Activated gamma-delta T cell treated with anti-CD3 and anti-CD28 coated beads, Interleukin-2, amount 50 U/mL, for 16 hours (primary cell): ENCODE measurements at regions not wholly inside any gene's neighbourhood (a gene's known extent, or its start where the extent isn't known, plus 50 kb on each side); places are given as distances from the start of the nearest gene placed in this dataset.

Experiments
- DNase-seq: peaks from one replicate; pipeline ENCODE4 v3.0.0-alpha.2; 2020; ENCODE audit warnings: low read depth

DNA sequence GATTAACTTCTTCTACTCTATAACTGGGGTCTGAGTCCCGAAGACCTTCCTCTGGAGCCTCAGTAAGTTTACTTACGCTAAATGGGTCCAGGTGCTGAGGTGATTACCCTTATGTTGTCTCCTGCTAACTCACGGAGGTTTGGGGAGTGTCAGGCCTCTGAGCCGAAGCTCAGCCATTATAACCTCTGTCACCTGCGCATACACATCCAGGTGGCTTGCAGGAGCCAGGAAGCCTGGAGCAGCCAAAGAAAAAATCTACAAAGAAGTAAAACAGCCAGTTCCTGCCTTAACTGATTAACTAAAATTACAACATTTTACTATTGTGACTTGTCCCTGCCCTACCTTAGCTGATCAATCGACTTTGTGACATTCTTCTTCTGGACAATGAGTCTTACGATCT is 350.7 kb downstream of the GLRX3 start:
- no peak for DNase-seq

DNA sequence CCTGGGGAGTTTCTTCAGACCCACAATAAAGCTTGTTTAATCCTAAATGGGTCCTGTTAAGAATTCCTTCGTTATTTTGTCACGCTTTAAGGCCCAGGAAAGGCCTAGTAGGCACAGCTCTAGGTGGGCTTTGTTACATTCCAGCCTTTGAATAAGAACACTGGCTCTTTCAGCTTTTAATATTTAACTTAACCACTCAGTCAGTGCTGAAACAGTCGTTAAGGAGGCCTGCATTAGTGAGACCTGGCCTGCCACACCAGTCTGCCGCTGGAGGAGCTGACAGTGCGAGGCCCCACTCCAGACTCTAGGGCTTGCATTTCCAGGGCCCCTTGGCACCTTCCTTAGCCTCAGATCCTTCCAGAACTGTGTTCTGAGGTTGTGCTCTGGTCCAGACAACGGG is 351.4 kb downstream of the GLRX3 start:
- no peak for DNase-seq

DNA sequence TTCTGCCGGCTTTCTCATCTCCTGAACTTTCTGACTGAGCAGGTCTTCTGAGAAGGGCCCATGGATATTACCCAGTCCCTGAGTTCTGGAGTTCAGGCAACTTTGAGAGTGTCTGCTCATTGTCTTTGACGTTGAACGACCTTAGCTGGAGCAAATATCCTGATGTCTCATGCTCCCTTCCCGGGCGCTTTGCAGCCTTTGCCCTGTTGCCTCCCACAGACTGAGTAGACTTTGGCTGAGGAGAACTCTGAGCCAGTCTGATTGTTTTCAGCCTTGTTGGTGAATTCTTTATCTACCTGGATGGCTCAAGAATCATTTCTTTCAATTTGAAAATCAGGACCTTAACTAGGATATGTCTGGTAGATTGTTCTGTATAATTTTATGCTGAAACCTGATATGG is 353.7 kb downstream of the GLRX3 start:
- no peak for DNase-seq

DNA sequence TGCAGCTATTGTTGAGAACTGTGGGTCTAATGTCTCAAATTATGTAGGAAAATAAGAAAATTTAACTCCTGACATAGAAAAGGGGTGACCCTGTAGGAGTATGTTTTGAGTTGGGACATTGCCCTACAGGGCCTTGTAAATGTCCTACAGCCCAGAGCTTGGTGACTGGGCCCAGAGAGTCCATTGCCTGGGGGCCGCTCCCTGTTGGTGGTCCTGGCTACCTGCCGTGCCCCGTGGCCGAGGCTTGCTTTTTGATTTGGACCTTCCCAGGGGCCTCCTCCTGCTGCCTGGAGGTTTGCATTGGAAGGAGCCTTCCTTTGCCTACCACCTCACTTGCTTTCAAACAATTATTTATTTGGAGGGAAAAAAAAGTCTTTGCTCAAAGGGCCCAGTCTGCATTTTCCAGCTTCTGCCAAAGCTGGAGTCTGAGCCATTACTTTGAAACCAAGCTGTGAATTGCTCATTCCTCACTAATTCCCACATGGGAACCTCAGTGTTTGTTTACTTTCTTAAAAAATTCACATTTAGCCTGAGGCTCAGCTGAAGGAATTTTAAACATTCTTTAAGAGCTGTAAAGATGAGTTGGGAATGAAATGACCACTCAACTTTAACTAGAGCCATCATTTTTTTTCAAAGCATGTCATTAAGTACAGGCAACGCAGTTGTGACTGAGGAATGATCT is 355.0 kb downstream of the GLRX3 start:
- no peak for DNase-seq

DNA sequence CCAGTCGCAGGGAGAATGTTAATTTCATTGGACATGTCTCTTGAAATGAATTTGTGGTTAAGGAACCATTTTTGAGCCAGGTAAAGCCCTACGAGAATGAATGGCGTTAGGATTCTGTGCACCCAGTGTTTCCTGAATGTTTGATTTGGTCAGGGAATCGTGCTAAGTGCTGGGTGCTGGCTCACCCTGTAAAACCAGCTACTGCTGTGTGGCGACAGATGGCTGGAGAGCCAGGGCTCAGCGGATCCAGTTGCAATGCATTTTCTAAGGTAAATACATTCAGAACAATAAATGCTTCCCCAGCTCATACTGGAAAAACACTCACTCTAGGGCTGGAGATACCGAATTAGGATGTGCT is 355.5 kb downstream of the GLRX3 start:
- no peak for DNase-seq

DNA sequence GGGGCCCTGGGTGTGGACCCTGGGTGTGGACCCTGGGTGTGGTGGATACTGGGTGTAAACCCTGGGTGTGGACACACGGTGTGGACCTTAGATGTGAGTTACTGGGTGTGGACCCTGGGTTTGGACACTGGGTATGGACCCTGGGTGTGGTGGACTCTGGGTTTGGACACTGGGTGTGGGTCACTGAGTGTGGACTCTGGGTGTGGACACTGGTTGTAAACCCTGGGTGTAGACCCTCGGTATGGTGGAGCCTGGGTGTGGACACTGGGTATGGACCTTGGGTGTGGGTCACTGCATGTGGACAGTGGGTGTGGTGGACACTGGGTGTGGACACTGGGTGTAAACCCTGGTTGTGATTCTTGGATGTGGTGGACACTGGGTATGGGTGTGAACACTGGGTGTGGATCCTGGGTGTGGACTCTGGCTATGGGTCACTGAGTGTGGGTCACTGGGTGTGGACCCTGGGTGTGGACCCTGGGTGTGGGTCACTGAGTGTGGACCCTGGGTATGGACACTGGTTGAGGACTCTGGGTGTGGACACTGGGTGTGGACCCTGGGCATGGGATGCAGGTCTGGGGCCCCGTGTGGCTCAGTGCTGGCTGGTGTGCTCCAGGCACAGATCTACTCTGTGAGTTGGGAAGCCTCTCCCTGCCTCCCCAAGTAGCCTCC is 356.2 kb downstream of the GLRX3 start:
- no peak for DNase-seq

DNA sequence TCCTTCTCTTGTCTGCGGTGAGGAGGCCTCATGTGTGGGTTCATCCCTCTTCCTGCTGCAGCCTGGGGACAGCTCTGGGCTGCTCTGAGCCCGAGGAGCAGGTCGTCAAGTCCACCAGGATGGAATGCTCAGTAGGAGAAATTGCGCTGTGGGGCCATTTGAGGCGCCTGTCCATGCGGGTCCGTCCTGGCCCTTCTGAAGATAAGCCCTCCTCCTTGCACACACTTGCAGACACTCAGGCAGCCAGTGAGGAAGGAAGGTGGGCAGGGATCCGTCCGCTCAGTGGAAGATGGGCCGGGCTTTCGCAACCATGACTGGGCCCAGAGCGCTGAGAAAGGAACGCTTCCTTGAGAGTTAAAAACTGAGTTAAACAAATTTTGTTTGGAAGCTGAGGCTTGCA is 356.8 kb downstream of the GLRX3 start:
- DNase-seq = no peak

DNA sequence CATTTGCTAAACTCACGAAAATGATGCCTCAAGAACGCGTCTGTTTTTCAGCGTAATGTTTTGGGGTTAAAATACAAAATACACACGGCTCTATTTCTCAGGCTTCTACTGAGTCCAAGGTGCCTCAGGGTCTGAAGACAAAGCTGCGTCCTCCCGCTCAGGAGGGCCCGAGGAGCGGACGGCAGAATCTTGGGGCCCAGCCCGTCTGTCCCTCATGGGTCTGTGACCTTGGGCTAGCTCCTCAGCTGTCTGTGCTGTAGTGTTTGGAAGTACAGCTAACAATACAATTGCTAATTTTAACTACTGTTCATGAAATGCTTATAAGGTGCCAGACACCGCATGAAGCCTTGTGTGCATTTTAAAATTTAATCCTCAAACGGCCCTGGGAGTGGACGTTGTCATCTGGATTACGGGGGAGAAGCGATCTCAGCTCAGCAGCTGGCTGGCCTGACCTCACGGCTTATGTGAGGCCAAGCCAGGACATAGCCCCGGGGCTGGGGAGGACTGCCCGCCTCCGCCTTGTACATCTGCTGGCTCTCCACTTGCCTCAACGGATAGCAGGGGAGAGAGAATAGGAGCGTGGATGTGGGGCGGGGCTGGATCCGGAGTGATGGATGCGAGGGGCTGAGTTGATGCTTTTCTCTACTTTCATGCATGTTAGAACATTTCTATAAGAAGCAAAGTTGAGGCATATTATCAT is 357.4 kb downstream of the GLRX3 start:
- no peak for DNase-seq

DNA sequence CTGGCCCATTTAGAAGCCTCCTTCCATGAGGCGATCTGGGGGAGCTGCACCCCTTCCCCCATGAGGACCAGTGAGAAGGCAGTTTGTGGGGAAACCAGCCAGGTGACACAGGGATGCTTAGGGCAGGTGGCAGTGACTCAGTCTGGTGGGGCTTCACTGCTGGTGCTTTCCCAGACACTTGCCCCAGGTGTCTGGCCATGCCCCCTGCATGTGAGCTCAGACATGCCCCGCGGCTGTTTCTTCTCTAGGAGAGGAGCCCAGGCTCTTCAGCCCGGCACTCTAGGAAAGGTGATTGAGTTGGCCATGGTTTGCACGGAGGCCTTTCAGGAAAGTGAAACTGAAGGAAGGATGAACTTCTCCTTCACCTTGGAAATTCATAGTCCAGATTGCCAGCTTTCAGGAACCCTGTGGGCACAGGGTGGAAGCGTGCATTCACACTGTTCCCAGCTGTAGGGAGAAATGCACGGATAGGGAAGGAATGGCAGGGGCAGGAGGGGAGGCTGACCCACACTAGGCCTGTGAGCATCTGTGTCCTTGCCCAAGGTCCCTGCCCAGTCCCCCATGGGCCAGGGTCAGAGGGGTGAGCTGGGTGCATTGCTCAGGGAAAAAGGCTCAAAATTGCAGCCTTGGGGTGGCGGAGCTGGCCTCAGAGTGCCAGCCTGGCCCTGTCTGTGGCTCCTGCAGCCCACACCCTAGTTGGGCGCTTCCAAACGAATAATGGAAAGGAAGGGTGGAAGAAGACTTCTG is 359.1 kb downstream of the GLRX3 start:
- no peak for DNase-seq

DNA sequence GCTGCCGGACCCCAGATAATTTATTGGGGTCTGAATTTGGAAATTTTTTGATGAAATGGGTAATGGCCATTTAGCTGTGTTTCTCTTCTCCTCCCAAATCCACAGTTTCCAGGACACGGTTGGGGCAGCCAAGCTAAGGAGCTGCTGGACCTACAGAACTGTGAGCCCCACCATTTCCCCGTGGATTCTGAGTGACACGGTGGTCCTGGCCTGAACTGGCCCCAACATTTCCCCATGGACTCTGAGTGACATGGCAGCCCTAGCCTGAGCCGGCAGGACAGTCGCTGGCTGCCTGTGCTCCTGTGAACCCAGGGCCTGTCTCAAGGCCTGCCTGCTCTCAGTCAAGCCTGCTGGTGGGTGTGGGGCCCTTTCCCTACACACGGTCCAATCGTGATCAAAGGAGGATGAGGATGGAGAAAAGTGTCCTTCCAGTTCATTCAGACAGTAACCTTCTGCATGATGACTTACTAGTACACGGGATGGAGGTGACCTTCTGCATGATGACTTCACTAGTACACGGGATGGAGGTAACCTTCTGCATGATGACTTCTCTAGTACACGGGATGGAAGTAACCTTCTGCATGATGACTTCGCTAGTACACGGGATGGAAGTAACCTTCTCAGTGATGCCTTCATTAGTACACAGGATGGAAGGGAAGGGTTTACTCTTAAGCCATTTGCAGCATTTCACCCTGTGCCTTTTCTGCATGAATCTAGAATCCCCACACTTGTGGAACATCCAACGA is 359.9 kb downstream of the GLRX3 start:
- no peak for DNase-seq

DNA sequence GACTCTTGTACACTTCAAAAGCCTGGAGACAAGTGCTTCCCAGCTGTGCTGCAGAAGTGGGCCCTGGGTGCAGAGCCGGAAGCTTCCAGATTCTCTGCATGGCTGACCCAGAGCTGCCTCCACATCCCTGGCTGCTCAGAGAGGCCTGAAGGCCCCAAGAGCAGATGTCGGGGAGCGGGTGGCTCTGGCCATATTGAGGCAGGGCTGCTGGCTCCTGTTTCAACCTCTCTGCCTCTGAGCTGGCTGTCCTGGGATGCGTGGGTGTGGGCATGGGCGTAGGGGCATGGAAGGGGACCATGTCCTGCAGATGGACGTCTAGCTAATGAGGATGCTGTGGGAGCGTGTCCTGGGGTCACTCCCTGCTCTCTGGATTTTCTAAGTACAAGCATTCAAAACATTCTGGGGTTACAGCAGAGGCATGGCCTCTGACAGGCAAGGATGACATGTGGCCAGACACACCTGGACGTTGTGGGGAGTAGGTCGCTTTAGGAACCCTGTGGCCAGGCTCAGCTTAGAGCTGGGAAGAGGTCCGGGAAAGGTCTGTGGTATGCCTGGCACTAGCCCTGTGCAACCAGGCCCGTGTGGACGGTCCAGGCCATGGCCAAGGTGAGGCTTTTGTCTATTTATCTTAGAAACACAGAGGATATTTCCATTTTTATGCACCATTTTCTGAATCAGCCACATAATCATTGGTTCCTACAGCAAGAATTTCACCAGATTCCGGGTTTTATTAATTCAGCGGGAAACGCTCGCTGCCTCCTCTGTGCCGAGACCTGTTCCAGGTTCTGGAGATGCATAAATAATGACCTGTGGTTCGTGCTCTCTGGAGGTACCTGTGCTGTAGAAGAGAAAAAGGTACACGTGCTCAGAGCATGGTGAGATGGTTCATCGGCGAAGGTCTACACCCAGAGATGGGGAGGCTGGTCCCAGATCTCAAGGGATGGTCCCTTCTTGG is 361.1 kb downstream of the GLRX3 start:
- no peak for DNase-seq

DNA sequence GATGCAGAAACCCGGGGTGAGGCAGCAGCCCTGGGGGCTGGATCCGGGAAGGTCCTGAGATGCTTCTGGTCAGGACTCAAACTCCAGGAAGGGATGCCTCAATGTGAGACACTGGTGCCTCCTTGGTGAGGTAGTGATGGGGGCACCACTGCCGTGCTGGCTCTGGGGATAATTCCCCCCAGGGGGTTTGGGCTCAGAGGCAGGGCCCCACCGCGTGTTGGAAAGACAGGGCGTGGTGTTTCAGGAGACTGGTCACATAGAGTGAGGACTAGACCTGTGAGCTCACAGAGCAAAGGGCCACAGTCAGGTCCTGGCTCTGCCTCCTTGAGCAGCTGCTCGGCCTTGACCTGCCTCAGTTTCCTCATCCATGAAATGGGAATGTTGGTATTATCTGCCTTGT is 361.9 kb downstream of the GLRX3 start:
- no peak for DNase-seq

DNA sequence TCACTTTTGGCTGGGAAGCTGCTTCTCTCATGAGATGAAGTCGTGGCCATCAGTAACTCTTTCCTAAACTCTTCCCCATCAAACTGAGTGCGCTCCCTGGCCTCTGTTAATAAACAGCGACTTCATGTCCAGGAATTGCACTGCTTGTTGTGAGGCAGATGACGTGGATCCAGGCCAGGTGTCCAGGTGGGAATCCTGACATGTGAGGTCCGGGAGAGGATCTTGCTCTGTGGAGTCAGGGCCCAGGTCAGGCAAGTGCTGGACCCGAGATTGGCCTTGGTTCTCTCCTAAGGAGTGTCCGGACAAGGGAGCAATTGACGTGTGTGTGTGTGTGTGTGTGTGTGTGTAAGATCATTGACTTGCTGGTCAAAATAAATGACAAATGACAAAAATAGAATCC is 362.7 kb downstream of the GLRX3 start:
- no peak for DNase-seq

DNA sequence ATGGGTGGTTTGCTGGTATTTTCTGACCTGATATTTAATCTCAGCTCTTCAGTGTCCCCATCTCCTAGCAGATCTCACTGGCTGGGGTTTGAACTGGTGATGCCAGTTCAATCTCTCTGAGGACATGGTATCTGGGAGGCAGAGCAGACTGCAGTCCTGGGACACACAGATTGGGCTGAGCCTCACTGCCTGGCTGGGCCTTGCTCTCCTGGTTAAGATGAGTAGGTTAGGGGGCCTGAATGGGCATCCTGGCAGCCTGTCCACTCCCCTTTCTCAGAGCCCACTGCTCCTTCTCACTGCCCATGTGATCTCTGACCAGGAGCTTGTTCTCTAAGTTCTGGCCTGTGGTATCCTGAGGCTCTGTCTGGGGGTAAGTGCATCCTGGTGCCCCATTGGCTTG is 363.4 kb downstream of the GLRX3 start:
- no peak for DNase-seq

DNA sequence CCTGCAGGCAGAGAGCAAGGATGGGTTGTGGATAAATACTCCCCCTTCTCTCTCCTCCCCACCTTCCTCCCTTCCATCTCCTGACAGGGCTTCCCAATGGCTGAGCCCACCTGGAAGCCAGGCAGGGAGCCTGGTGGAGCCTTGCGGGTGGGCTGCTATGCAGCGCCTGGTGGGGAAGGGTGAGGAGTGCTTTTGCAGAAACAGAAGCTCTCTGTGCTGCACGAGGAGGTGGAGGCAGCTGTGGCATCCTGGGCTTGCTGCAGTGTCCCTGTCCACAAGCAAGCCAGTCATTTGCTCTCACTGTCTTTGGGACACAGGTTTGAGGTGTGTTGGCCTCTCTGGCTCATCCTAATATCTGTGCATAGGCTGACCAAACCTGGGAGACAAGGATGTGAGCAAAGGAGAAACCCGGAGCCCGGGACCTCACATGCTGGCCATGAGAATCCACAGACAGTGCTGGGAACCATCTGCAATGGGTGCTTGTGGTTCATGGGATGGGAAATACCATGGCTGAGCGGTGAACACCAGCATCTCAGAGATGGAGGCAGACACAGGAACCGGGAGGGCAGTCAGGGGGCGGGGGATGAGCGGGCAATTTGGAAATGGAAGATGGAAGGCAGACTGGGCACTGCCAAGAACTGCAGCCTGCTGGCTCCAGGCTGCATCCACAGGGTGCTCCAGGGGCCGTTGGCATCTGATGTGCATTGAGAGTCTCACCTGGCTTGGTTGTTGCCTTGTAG is 364.2 kb downstream of the GLRX3 start:
- DNase-seq = no peak

DNA sequence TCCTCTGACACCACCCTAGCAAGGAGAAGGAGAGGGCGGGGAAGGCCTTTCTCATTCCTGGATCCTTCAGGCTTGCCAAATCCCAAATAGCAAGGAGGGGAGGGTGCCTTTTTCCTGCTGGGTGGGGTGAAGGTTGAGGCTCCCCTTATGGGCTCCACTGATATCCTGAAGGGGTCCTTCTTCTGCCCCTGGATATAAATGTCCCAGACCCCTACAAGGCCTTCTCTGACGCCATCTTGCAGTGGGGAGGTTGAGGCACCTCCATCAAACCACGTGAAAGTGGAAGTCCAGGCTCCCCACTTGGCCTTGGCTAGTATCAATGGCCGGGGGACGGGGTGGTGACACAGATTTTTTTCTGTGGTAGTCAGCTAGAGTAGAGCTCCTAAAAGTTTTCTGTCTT is 371.3 kb downstream of the GLRX3 start:
- no peak for DNase-seq

DNA sequence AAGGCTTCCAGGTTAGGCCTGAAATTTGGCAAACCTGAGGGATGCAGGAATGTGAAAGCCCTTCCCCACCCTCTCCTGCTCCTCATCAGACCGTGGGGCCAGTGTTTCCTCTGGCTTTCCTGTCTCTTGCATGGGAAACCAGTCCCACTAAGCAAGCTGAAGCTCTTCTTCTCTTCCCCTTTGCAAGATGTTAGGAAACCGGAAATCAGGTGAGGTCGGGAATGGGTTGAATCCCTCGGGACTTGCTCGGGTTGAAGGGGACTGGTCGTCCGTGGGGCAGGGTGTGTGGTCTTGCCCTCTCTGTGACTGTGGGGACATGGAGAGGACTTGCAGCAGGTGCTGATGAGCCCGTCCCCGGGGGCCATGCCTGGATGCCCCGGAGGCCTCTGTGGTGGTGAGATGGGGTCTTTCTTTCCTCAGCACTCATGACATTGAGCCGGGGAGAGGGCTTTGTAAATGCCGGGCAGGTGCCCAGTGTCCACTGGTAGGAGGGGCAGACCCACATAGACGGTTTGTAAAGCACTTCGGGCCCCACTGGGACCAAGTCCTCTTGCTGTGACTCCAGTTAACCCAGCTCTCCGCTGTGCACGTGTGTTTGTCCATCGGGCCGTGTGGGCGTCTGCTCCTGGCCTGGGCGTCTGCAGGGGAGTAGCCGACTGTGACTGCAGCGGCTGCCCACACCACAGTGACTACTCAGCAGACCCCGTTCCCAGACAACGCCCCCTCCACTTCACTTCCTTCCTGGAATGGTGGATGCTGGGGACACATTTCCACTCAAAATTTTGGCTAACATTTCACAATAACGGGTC is 373.9 kb downstream of the GLRX3 start:
- DNase-seq = no peak

DNA sequence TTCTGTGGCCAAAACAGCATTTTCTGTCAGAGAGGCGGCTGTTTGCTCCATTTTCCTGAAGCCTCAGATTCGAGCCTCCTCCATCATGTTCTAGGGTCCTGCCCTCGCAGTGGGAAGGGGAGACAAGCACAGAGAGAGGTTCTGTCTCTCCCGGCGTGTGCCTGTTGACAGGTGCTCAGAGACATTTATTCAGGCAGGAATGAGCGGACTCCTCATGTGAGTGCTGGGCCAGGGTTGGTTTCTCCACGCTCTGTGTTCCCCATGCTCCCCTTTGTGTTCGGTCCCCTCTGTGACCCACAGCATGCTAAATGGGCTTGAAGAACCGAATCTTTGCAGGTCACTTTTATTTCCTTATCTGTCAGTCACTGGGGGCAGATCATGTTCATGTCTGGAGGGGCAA is 374.6 kb downstream of the GLRX3 start:
- DNase-seq = no peak

DNA sequence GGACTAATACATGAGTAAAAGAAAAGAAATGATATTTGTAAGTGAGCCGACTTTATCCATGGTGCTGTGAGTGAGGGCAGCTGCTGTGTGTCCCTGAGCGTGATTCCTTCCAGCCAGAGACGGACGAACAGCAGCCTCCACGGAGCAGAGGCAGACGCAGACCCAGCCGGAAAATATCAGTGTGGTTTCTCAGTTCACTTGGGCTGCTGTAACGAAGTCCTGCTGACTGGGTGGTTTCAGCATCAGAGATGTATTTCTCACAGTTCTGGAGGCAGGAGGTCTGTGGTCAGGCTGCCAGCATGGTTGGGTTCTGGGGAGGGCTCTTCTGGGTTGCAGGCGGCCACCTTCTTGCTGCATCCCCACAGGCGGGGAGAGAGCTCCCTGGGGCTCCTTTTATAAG is 375.6 kb downstream of the GLRX3 start:
- DNase-seq = no peak
